Suprapubic skin (tissue), 3 donors: ENCODE measurements at regions not wholly inside any gene's neighbourhood (a gene's known extent, or its start where the extent isn't known, plus 50 kb on each side); places are given as distances from the start of the nearest gene placed in this dataset.

ENCODE experiments used
- EP300 ChIP-seq: sonication (generic); formaldehyde crosslinking; IDR thresholded peaks from one replicate; pipeline ENCODE4 v1.6.1; 2017; ENCODE audit warnings: antibody characterized with exemption
- POLR2A ChIP-seq, 2 donors: fragments of 450-650 bp; IDR thresholded peaks; one replicate each; pipeline ENCODE4 v1.6.1; 2017; ENCODE audit warnings: antibody characterized with exemption in 2 of 2, mild to moderate bottlenecking in 2 of 2, moderate library complexity in 2 of 2
- TF ChIP-seq, protein P1 (sequence below), 2 donors: fragments of 200-600 bp in 1 of 2; fragments of 450-650 bp in 1 of 2; sonication (generic) in 1 of 2; IDR thresholded peaks; one replicate each; pipeline ENCODE4 v1.5.1; 2016 to 2019; ENCODE audit warnings: antibody characterized with exemption in 2 of 2, mild to moderate bottlenecking in 1 of 2, moderate library complexity in 1 of 2

DNA sequence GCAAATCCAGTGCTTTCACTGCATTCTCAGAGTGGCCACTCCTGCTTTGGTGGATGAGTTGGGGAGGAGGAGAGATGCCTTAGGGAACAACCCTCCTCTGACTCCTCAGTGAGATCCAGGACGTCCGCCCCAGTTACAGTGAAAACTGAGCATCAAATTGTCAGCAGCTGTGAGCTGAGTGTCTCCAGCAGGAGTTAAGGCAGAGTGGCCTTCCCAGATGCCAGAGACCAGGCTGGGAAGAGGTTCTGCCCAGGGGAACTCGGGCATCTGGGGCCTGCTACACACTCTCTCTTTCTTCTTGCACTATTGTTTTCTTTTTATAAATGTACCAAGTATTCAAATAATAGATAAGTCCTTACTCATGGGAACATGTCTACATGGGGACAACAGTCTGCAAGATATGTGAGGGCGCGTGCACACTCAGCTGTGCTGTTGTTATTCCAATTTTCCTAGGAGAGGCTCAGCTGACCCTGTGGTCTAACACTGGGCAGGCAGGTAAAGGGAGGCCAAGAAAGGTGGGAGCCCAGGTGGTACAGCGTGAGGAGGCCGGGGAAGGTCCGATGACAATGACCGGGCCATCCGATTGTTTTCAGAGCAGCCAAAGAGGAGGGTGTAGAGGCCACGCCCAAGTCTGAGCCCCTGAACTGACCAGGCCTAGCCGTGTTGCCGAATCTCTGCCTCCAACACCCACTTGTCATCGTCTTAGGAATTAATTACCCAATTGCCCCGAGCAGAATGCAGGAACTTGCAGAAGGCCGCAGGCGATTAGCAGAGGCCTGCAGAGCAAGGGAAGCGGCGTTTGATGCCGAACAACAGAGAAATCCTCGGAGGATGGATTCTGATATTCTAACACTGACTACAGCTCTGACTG, 166.9 kb downstream of the ANAPC1 start:
- TF ChIP-seq, protein P1, sequence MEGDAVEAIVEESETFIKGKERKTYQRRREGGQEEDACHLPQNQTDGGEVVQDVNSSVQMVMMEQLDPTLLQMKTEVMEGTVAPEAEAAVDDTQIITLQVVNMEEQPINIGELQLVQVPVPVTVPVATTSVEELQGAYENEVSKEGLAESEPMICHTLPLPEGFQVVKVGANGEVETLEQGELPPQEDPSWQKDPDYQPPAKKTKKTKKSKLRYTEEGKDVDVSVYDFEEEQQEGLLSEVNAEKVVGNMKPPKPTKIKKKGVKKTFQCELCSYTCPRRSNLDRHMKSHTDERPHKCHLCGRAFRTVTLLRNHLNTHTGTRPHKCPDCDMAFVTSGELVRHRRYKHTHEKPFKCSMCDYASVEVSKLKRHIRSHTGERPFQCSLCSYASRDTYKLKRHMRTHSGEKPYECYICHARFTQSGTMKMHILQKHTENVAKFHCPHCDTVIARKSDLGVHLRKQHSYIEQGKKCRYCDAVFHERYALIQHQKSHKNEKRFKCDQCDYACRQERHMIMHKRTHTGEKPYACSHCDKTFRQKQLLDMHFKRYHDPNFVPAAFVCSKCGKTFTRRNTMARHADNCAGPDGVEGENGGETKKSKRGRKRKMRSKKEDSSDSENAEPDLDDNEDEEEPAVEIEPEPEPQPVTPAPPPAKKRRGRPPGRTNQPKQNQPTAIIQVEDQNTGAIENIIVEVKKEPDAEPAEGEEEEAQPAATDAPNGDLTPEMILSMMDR (IDR thresholded peaks at IDR 0.05) = no peak
- TF ChIP-seq EP300 (no peak), POLR2A (IDR thresholded peaks at IDR 0.05) (no peak)
